ENCODE measurements at regions not wholly inside any gene's neighbourhood (a gene's known extent, or its start where the extent isn't known, plus 50 kb on each side); places are given as distances from the start of the nearest gene placed in this dataset.
"Not testable (repeated sequence)": the region's sequence is repeated elsewhere in the genome, so short reads cannot be mapped to it uniquely, and the experiment has no call there.

GRCh38 chr14:21917699-21918436, 244.2 kb upstream of the OR4E1 start:
- CTCF ChIA-PET: interaction anchor here (0.6 to 4.0 kb wide), 17 partner anchors 11 to 653 kb away, joined by 3 to 28 read pairs (median 4); no protein-coding TSS in a partner anchor
- peak overlapping the region; percentile 65 for H3K4me3 Mint-ChIP-seq
- H3K36me3 Mint-ChIP-seq: no peaks in the 10 kb centered on the region
- no peaks in the 10 kb centered on the region for H3K27me3 Mint-ChIP-seq
- H3K9me3 Mint-ChIP-seq (ENCODE audit: low read depth): no peaks in the 10 kb centered on the region
- peak; percentile 70 for ATAC-seq
- H3K4me1 Mint-ChIP-seq: peaks cover 48% of the 10 kb centered on the region
- DNase-seq: peak; percentile 75
- peak overlapping the region; percentile 56 for H3K27ac Mint-ChIP-seq

- ATAC-seq (no peak), DNase-seq (no peak)
- Mint-ChIP-seq H3K4me1 (peaks cover 51% of the 10 kb centered on the region), H3K4me3 (no peak overlapping the region), H3K36me3 (no peaks in the 10 kb centered on the region), H3K27ac (peak overlapping the region; percentile 81), H3K9me3 (ENCODE audit: low read depth) (no peaks in the 10 kb centered on the region), H3K27me3 (peaks cover under 1% of the 10 kb centered on the region)
- CTCF ChIA-PET: interaction anchor here (0.7 to 4.2 kb wide), 4 partner anchors 14 to 655 kb away, joined by 3 to 22 read pairs (median 4); no protein-coding TSS in a partner anchor
Measured at GRCh38 chr14:21915826-21916225, 242.2 kb upstream of the OR4E1 start.

DNA sequence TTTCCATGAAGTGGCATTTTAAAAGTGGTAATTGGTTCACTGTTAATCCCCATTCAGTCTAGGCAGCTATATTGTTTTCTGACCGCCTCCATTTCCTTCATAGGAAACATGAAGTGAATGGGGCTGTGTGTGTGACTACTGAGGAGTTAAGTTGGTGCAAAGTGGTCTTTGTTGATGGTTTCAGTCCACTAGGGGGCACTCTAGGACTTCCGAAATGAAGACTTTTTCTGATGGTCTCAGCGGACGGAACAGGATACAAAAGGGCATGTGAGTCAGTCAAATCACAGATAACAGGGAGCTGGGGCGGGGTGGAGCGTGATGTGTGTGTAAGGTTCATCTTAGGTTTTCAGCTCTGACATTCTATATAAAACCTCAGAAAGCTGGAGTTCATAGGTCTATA, 240.1 kb upstream of the OR4E1 start:
- ATAC-seq (peak; percentile 81), DNase-seq (peak; percentile 87)
- Mint-ChIP-seq H3K27me3 (peaks cover 2% of the 10 kb centered on the region), H3K9me3 (ENCODE audit: low read depth) (no peaks in the 10 kb centered on the region), H3K36me3 (no peaks in the 10 kb centered on the region), H3K4me1 (peaks cover 43% of the 10 kb centered on the region), H3K4me3 (peak overlapping the region; percentile 12), H3K27ac (peak overlapping the region; percentile 70)
- CTCF ChIA-PET: interaction anchor here (0.6 to 4.2 kb wide), 25 partner anchors 9 to 675 kb away, joined by 3 to 22 read pairs (median 5); partner anchors contain the start of gene DAD1

- CTCF ChIA-PET: interaction anchor here (0.9 to 4.2 kb wide), 5 partner anchors 18 to 658 kb away, joined by 3 to 22 read pairs (median 5); no protein-coding TSS in a partner anchor
- no peak for ATAC-seq
- no peak overlapping the region for H3K4me3 Mint-ChIP-seq
- no peak for DNase-seq
- no peaks in the 10 kb centered on the region for H3K9me3 Mint-ChIP-seq (ENCODE audit: low read depth)
- H3K27me3 Mint-ChIP-seq: peaks cover 2% of the 10 kb centered on the region
- H3K4me1 Mint-ChIP-seq: peaks cover 31% of the 10 kb centered on the region
- no peaks in the 10 kb centered on the region for H3K36me3 Mint-ChIP-seq
- peak overlapping the region; percentile 9 for H3K27ac Mint-ChIP-seq
Measured at GRCh38 chr14:21912367-21912766, 238.7 kb upstream of the OR4E1 start.

- no peak for DNase-seq
- H3K4me1 Mint-ChIP-seq: peaks cover 26% of the 10 kb centered on the region
- H3K4me3 Mint-ChIP-seq: no peak overlapping the region
- H3K36me3 Mint-ChIP-seq: no peaks in the 10 kb centered on the region
- H3K27ac Mint-ChIP-seq: no peak overlapping the region
- H3K27me3 Mint-ChIP-seq: peaks cover 2% of the 10 kb centered on the region
- CTCF ChIA-PET: interaction anchor here (0.9 to 2.4 kb wide), 4 partner anchors 18 to 658 kb away, joined by 3 to 13 read pairs (median 4); no protein-coding TSS in a partner anchor
- ATAC-seq: no peak
- H3K9me3 Mint-ChIP-seq (ENCODE audit: low read depth): no peaks in the 10 kb centered on the region
Measured at GRCh38 chr14:21911877-21912276, 238.3 kb upstream of the OR4E1 start.

DNA sequence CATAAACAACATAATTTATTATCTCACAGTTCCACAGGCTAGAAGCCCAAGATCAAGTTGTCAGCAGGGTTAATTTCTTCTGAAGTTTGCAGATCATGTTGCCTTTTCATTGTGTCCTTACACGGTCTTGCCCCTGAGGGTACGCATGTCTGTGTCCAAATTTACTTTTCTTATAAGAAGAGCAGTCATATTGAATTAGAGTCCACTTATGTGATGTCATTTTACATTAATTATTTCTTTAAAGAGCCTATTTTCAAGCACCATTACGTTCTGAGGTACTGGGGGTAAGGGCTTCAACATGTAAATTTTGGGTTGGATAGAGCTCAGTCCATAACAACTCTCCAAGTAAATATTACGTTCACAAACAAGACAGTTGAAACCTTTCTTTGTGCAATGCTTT, 236.6 kb upstream of the OR4E1 start:
- DNase-seq: no peak
- H3K27ac Mint-ChIP-seq: no peak overlapping the region
- CTCF ChIA-PET: interaction anchor here (1.2 to 1.4 kb wide), 3 partner anchors 9 to 660 kb away, joined by 3 to 5 read pairs (median 3); no protein-coding TSS in a partner anchor
- no peaks in the 10 kb centered on the region for H3K9me3 Mint-ChIP-seq (ENCODE audit: low read depth)
- ATAC-seq: no peak
- H3K27me3 Mint-ChIP-seq: peaks cover 7% of the 10 kb centered on the region
- H3K4me1 Mint-ChIP-seq: peaks cover 12% of the 10 kb centered on the region
- no peaks in the 10 kb centered on the region for H3K36me3 Mint-ChIP-seq
- H3K4me3 Mint-ChIP-seq: no peak overlapping the region

- CTCF ChIA-PET: interaction anchor here (0.8 kb wide), 2 partner anchors 11 to 654 kb away, joined by 3 read pairs; no protein-coding TSS in a partner anchor
- DNase-seq (peak; percentile 49), ATAC-seq (peak; percentile 84)
- H3K9me3 Mint-ChIP-seq (ENCODE audit: low read depth): no peaks in the 10 kb centered on the region
- H3K27ac Mint-ChIP-seq: peak overlapping the region; percentile 72
- peaks cover 13% of the 10 kb centered on the region for H3K4me1 Mint-ChIP-seq
- H3K4me3 Mint-ChIP-seq: peak overlapping the region; percentile 67
- peaks cover 5% of the 10 kb centered on the region for H3K27me3 Mint-ChIP-seq
- no peaks in the 10 kb centered on the region for H3K36me3 Mint-ChIP-seq
Measured at GRCh38 chr14:21902561-21903181, 229.1 kb upstream of the OR4E1 start.

- Mint-ChIP-seq H3K27ac (peak overlapping the region; percentile 85), H3K4me1 (peaks cover 10% of the 10 kb centered on the region), H3K4me3 (peak overlapping the region; percentile 72)
- CTCF ChIA-PET: interaction anchor here (1.1 kb wide), 1 partner anchor 16 kb away, joined by 3 read pairs; no protein-coding TSS in a partner anchor
- not testable (repeated sequence) for DNase-seq; H3K27me3 Mint-ChIP-seq; H3K36me3 Mint-ChIP-seq; H3K9me3 Mint-ChIP-seq (ENCODE audit: low read depth)
- peak; percentile 70 for ATAC-seq
Measured at GRCh38 chr14:21894898-21895194, 221.2 kb upstream of the OR4E1 start.

DNA sequence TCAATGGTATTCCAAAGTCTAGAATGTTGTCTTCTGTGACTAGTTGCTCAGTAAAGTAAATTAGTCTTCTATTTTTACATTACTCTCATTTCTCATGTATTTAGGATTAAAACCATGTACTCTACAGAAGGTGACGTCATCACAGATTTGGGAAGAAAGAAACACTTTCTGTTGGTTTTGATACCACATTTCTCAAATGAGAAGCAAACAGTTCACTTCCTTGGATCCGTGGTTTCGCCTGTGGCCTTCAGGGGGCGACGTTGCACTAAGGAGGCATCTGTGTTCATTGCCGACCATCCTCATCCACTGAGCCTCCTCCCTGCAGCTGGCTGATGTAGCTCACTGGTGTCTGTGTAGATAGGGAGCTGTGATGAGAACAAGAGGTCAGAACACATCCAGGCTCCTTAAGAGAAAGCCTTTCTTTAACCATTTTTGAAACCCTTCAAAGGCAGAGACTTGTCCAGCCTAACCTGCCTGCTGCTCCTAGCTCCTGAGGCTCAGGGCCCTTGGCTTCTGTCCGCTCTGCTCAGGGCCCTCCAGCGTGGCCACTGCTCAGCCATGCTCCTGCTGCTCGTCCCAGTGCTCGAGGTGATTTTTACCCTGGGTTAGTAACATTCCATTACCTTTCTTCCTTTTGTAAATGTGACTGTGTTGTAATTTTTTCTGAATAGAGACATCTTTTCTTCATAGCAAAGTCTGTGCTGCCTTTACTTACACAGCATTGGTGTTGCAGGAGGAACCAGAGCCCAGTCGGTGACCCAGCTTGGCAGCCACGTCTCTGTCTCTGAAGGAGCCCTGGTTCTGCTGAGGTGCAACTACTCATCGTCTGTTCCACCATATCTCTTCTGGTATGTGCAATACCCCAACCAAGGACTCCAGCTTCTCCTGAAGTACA, 220.6 kb upstream of the OR4E1 start:
- Mint-ChIP-seq H3K27ac (peak overlapping the region; percentile 85), H3K4me1 (peaks cover 10% of the 10 kb centered on the region), H3K27me3 (no peaks in the 10 kb centered on the region), H3K4me3 (peak overlapping the region; percentile 72), H3K9me3 (ENCODE audit: low read depth) (no peaks in the 10 kb centered on the region), H3K36me3 (no peaks in the 10 kb centered on the region)
- DNase-seq: peak; percentile 69
- CTCF ChIA-PET: interaction anchor here (0.9 to 1.8 kb wide), 4 partner anchors 16 to 676 kb away, joined by 3 to 13 read pairs (median 4); no protein-coding TSS in a partner anchor
- ATAC-seq: peak; percentile 95

GRCh38 chr14:21891921-21892320, 218.3 kb upstream of the OR4E1 start:
- no peak overlapping the region for H3K4me3 Mint-ChIP-seq
- H3K4me1 Mint-ChIP-seq: peaks cover 20% of the 10 kb centered on the region
- no peak for ATAC-seq
- no peak for DNase-seq
- H3K9me3 Mint-ChIP-seq (ENCODE audit: low read depth): no peaks in the 10 kb centered on the region
- no peaks in the 10 kb centered on the region for H3K36me3 Mint-ChIP-seq
- CTCF ChIA-PET: no interaction called here
- no peaks in the 10 kb centered on the region for H3K27me3 Mint-ChIP-seq
- H3K27ac Mint-ChIP-seq: no peak overlapping the region

DNA sequence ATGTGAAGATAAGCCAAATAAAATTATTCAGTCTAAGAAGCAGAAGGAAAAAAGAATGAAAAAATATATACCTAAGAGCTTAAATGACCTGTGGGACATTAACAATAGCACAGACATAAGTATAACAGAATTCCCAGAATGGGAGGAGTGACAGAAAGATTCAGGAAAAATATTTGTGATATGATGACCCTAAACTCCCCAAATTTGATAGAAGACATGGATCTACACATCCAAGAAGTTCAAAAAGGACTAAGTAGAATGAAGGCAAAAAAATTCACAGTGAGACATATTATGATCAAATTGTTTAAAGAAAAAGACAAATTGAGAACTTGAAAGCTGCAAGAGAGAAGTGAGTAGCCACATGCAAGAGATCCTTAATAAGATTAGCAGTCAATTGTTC, 211.4 kb upstream of the OR4E1 start:
- CTCF ChIA-PET: no interaction called here
- DNase-seq: no peak

DNA sequence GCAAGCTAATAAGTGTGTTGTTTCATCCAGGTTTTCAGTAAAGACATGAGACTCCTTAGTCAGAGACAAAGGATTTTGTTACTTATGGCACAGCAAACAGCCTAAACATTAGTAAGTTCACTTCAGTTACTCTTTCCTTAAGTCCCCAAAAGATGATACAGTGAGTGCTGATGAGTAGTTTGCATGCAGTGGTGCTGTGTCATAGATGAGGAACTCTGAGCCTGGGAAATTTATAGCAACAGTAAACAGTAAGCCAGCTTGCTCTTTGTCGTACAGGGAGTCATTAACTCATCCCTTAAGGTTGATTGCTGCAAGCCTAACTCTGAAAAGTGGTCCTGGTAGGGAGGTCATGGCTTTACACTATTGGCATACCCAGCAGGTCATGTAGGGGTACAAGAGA, 208.6 kb upstream of the OR4E1 start:
- Mint-ChIP-seq H3K27me3 (peaks cover 14% of the 10 kb centered on the region), H3K9me3 (ENCODE audit: low read depth) (no peaks in the 10 kb centered on the region), H3K4me1 (peaks cover 5% of the 10 kb centered on the region), H3K4me3 (no peak overlapping the region), H3K27ac (no peak overlapping the region), H3K36me3 (peaks cover 6% of the 10 kb centered on the region)
- DNase-seq: no peak
- no peak for ATAC-seq
- CTCF ChIA-PET: interaction anchor here (1.0 kb wide), 1 partner anchor 688 kb away, joined by 5 read pairs; no protein-coding TSS in a partner anchor

More for the DNA sequence above, 211.4 kb upstream of the OR4E1 start:
- no peak for ATAC-seq
- Mint-ChIP-seq H3K27ac (no peak overlapping the region), H3K4me1 (peaks cover 15% of the 10 kb centered on the region), H3K4me3 (no peak overlapping the region), H3K36me3 (peaks cover 6% of the 10 kb centered on the region), H3K27me3 (peaks cover 14% of the 10 kb centered on the region), H3K9me3 (ENCODE audit: low read depth) (no peaks in the 10 kb centered on the region)

GRCh38 chr14:21880918-21881317, 207.3 kb upstream of the OR4E1 start:
- no peak overlapping the region for H3K4me3 Mint-ChIP-seq
- DNase-seq: no peak
- H3K27me3 Mint-ChIP-seq: peaks cover 13% of the 10 kb centered on the region
- peaks cover 6% of the 10 kb centered on the region for H3K36me3 Mint-ChIP-seq
- no peak overlapping the region for H3K27ac Mint-ChIP-seq
- CTCF ChIA-PET: interaction anchor here (1.8 kb wide), 1 partner anchor 33 kb away, joined by 3 read pairs; no protein-coding TSS in a partner anchor
- no peak for ATAC-seq
- no peaks in the 10 kb centered on the region for H3K9me3 Mint-ChIP-seq (ENCODE audit: low read depth)
- peaks cover 5% of the 10 kb centered on the region for H3K4me1 Mint-ChIP-seq

Data from activated CD8-positive, alpha-beta memory T cell treated with anti-CD3 and anti-CD28 coated beads, Interleukin-2, amount 10 ng/mL, durations not matched to agents 7 days and 5 days (primary cell).